Loucy (cell line): ENCODE measurements at regions not wholly inside any gene's neighbourhood (a gene's known extent, or its start where the extent isn't known, plus 50 kb on each side); places are given as distances from the start of the nearest gene placed in this dataset.
A peak's percentile ranks its signal among the peaks of the same experiment; 100 is the strongest.

Experiments used
- H2AFZ ChIP-seq: fragments of 200-600 bp; sonication (generic); 2 replicates; pipeline ENCODE4 v1.6.0; 2016; ENCODE audit warnings: antibody characterized with exemption, mild to moderate bottlenecking, low read length, moderate library complexity
- H3F3A ChIP-seq: fragments of 200-600 bp; 2 replicates; pipeline ENCODE4 v1.6.0; 2016; ENCODE audit warnings: antibody characterized with exemption, low read depth, mild to moderate bottlenecking
- H3K27me3 ChIP-seq: fragments of 200-600 bp; sonication (generic); 2 replicates; pipeline ENCODE4 v1.6.1; 2014; ENCODE audit warnings: low read length, mild to moderate bottlenecking; ENCODE audit not compliant: insufficient read depth, poor library complexity, severe bottlenecking
- H3K36me3 ChIP-seq: fragments of 200-600 bp; sonication (generic); 2 replicates; pipeline ENCODE4 v1.6.1; 2016; ENCODE audit warnings: low read length; ENCODE audit not compliant: insufficient read depth
- H3K4me1 ChIP-seq: fragments of 200-600 bp; sonication (generic); 2 replicates; pipeline ENCODE4 v1.5.1; 2014; ENCODE audit warnings: low read length, mild to moderate bottlenecking; ENCODE audit not compliant: insufficient read depth, poor library complexity, severe bottlenecking
- H3K4me2 ChIP-seq: fragments of 200-600 bp; sonication (generic); 2 replicates; pipeline ENCODE4 v1.6.0; 2014; ENCODE audit warnings: antibody characterized with exemption, low read length, low read depth, mild to moderate bottlenecking; ENCODE audit not compliant: poor library complexity, severe bottlenecking
- H3K4me3 ChIP-seq: fragments of 200-600 bp; sonication (generic); 2 replicates; pipeline ENCODE4 v1.5.1; 2014; ENCODE audit warnings: low read length, mild to moderate bottlenecking, mixed read lengths; ENCODE audit not compliant: poor library complexity, severe bottlenecking
- H3K79me2 ChIP-seq: fragments of 200-600 bp; sonication (generic); 2 replicates; pipeline ENCODE4 v1.6.1; 2014; ENCODE audit warnings: low read length; ENCODE audit not compliant: insufficient read depth
- H3K9ac ChIP-seq: fragments of 200-600 bp; sonication (generic); 2 replicates; pipeline ENCODE4 v1.6.0; 2014; ENCODE audit warnings: mild to moderate bottlenecking, low read depth, low read length, moderate library complexity; ENCODE audit not compliant: poor library complexity, severe bottlenecking
- H3K9me2 ChIP-seq: fragments of 200-600 bp; sonication (generic); replicated peaks from 2 replicates; pipeline ENCODE4 v1.6.1; 2016; ENCODE audit warnings: low read depth, low read length, mixed read lengths
- H3K9me3 ChIP-seq: fragments of 200-600 bp; sonication (generic); 2 replicates; pipeline ENCODE4 v1.6.1; 2014; ENCODE audit warnings: mild to moderate bottlenecking, antibody characterized with exemption, low read length, low read depth; ENCODE audit not compliant: insufficient read depth
- H4K20me1 ChIP-seq: fragments of 200-600 bp; sonication (generic); 2 replicates; pipeline ENCODE4 v1.6.0; 2014; ENCODE audit warnings: antibody characterized with exemption, low read length, mild to moderate bottlenecking; ENCODE audit not compliant: insufficient read depth, poor library complexity, severe bottlenecking
- EZH2phosphoT487 ChIP-seq: fragments of 200-600 bp; IDR thresholded peaks from 2 replicates; pipeline ENCODE4 v1.6.1; 2018; ENCODE audit warnings: antibody characterized with exemption, mild to moderate bottlenecking, moderate library complexity, borderline replicate concordance
- TF ChIP-seq, protein P1 (sequence below): fragments of 200-600 bp; sonication (generic); conservative IDR thresholded peaks from 2 replicates; pipeline ENCODE4 v1.5.1; 2014; ENCODE audit warnings: mild to moderate bottlenecking, antibody characterized with exemption, low read length

DNA sequence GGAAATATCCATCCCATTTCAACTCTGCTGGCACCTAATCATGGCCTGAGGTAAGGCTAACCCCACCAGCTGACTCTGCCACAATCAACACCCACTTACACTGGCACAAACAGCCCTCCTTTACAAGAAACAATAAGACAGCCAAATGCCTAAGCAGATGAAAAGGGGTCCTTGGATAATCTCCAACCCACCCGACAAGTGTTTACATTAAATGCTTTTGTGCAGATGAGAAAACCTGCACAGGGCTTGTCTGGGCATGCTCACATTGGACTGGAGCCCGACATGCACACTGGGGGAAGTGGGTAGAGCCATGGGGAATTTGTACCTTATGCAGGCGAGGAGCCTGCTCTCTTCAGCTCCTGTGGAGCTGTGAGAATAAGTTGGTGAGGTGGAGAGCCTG lies 138.9 kb upstream of the ITM2A start:
- no peak for TF ChIP-seq EZH2phosphoT487
- TF ChIP-seq, protein P1, sequence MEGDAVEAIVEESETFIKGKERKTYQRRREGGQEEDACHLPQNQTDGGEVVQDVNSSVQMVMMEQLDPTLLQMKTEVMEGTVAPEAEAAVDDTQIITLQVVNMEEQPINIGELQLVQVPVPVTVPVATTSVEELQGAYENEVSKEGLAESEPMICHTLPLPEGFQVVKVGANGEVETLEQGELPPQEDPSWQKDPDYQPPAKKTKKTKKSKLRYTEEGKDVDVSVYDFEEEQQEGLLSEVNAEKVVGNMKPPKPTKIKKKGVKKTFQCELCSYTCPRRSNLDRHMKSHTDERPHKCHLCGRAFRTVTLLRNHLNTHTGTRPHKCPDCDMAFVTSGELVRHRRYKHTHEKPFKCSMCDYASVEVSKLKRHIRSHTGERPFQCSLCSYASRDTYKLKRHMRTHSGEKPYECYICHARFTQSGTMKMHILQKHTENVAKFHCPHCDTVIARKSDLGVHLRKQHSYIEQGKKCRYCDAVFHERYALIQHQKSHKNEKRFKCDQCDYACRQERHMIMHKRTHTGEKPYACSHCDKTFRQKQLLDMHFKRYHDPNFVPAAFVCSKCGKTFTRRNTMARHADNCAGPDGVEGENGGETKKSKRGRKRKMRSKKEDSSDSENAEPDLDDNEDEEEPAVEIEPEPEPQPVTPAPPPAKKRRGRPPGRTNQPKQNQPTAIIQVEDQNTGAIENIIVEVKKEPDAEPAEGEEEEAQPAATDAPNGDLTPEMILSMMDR = no peak
- H3K9ac ChIP-seq = no peak overlapping the region

DNA sequence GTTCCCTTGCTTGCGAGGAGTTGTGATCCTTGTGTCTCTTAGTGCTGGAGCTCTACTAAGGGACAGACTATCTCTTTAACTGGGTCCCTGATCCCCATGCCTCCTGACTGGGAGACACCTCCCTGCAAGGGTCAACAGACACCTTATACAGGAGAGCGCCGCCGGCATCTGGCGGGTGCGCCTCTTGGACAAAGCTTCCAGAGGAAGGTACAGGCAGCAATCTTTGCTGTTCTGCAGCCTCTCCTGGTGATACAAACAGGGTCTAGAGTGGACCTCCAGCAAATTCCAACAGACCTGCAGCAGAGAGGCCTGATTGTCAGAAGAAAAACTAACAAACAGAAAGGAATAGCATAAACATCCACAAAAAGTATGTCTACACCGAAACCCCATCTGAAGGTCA lies 115.6 kb upstream of the ITM2A start:
- H3K4me2 ChIP-seq = no peak overlapping the region
- no peak overlapping the region for H2AFZ ChIP-seq
- no peaks in the 10 kb centered on the region for H3K79me2 ChIP-seq
- H3K9ac ChIP-seq = no peak overlapping the region
- no peaks in the 10 kb centered on the region for H3K9me2 ChIP-seq
- H3F3A ChIP-seq = no peaks in the 10 kb centered on the region
- no peaks in the 10 kb centered on the region for H3K4me1 ChIP-seq
- H3K27me3 ChIP-seq = no peaks in the 10 kb centered on the region
- TF ChIP-seq, protein P1 = no peak
- TF ChIP-seq EZH2phosphoT487 = no peak
- H3K9me3 ChIP-seq = no peaks in the 10 kb centered on the region
- H3K4me3 ChIP-seq = no peak overlapping the region
- H4K20me1 ChIP-seq = no peaks in the 10 kb centered on the region
- H3K36me3 ChIP-seq = no peaks in the 10 kb centered on the region

More for the DNA sequence above, 138.9 kb upstream of the ITM2A start:
- H3K36me3 ChIP-seq = no peaks in the 10 kb centered on the region
- no peak overlapping the region for H3K4me2 ChIP-seq
- no peaks in the 10 kb centered on the region for H3K27me3 ChIP-seq
- H3F3A ChIP-seq = no peaks in the 10 kb centered on the region
- no peaks in the 10 kb centered on the region for H3K79me2 ChIP-seq
- no peaks in the 10 kb centered on the region for H3K4me1 ChIP-seq
- H3K9me2 ChIP-seq = no peaks in the 10 kb centered on the region
- no peaks in the 10 kb centered on the region for H4K20me1 ChIP-seq
- no peaks in the 10 kb centered on the region for H3K9me3 ChIP-seq
- H2AFZ ChIP-seq = no peak overlapping the region
- H3K4me3 ChIP-seq = no peak overlapping the region

DNA sequence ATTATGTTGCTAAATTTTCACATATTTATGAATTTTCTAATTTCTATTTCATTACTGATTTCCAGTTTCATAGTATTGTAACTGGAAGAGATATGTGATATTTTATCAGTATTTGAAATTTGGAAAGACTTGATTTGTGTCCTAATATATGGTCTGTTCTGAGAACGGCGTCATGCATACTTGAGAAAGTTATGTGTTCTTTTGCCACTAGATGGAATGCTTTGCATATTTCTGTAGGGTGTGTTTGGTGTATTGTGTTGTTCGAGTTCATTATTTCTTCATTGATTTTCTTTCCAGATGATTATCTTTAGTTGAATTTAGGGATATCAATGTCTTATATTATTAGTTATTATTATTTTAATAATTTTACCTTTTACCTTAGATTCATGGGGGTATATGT lies 110.6 kb upstream of the ITM2A start:
- H4K20me1 ChIP-seq = no peaks in the 10 kb centered on the region
- H3K36me3 ChIP-seq = no peaks in the 10 kb centered on the region

More for the DNA sequence above, 110.6 kb upstream of the ITM2A start:
- no peaks in the 10 kb centered on the region for H3F3A ChIP-seq
- H3K9me3 ChIP-seq = no peaks in the 10 kb centered on the region
- H3K79me2 ChIP-seq = no peaks in the 10 kb centered on the region
- H3K27me3 ChIP-seq = no peaks in the 10 kb centered on the region
- H3K9me2 ChIP-seq = no peaks in the 10 kb centered on the region
- TF ChIP-seq, protein P1 = peak; percentile 40
- TF ChIP-seq EZH2phosphoT487 = no peak
- peak overlapping the region; percentile 50 for H3K4me2 ChIP-seq
- H3K4me1 ChIP-seq = no peaks in the 10 kb centered on the region
- no peak overlapping the region for H3K4me3 ChIP-seq
- H3K9ac ChIP-seq = no peak overlapping the region
- H2AFZ ChIP-seq = no peak overlapping the region
